ENCODE measurements at regions not wholly inside any gene's neighbourhood (a gene's known extent, or its start where the extent isn't known, plus 50 kb on each side); places are given as distances from the start of the nearest gene placed in this dataset.

DNA sequence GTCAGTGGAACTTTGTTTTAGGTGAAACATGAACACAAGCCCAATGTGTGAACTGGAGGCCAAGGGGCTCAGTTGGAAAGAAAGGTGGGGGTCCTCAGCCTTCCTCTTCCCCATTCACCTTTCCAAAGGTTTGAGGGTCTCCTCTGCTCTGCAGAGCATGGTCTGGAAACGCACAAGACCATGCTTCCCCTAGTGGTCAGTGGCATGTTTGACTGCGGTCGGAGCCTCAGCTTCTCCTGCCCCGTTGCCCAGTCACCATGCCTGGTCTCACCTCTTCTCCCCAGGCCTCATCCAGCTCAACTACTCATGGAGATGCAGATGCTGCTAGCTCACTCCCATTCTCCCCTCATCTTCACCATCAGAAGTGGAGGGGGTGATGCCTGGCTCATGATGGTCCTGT is 340.3 kb downstream of the GADD45G start:
- TF ChIP-seq EZH2 (IDR thresholded peaks at IDR 0.05; ENCODE audit: low read depth, low read length, severe bottlenecking), result no peak
- no peak for TF ChIP-seq POLR2A (IDR thresholded peaks at IDR 0.05; ENCODE audit: control extremely low read depth in 1 of 2, low read depth in 2 of 2, low read length in 2 of 2)
- TF ChIP-seq SIX5 (IDR thresholded peaks at IDR 0.05; ENCODE audit: low read depth, low read length), result no peak
- TF ChIP-seq RAD21 (IDR thresholded peaks at IDR 0.05 in 1 of 2, conservative IDR thresholded peaks at IDR 0.05 in 1 of 2; ENCODE audit: low read depth in 2 of 2, low read length in 2 of 2), result peak; percentile 48 to 57
- no peak for TF ChIP-seq RXRA (IDR thresholded peaks at IDR 0.05; ENCODE audit: insufficient read depth, low read depth, low read length)
- TF ChIP-seq YY1 (IDR thresholded peaks at IDR 0.05; ENCODE audit: low read depth, low read length), result no peak
- TF ChIP-seq, protein P1, sequence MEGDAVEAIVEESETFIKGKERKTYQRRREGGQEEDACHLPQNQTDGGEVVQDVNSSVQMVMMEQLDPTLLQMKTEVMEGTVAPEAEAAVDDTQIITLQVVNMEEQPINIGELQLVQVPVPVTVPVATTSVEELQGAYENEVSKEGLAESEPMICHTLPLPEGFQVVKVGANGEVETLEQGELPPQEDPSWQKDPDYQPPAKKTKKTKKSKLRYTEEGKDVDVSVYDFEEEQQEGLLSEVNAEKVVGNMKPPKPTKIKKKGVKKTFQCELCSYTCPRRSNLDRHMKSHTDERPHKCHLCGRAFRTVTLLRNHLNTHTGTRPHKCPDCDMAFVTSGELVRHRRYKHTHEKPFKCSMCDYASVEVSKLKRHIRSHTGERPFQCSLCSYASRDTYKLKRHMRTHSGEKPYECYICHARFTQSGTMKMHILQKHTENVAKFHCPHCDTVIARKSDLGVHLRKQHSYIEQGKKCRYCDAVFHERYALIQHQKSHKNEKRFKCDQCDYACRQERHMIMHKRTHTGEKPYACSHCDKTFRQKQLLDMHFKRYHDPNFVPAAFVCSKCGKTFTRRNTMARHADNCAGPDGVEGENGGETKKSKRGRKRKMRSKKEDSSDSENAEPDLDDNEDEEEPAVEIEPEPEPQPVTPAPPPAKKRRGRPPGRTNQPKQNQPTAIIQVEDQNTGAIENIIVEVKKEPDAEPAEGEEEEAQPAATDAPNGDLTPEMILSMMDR (IDR thresholded peaks at IDR 0.05; ENCODE audit: control extremely low read depth in 1 of 3, insufficient read depth in 1 of 3, low read depth in 1 of 3, low read length in 3 of 3), result peak; percentile 51 to 79 (median 71)
- no peak for TF ChIP-seq RFX5 (IDR thresholded peaks at IDR 0.05; ENCODE audit: borderline replicate concordance, low read depth, low read length)

Measured in H1 (cell line).